ENCODE measurements at regions not wholly inside any gene's neighbourhood (a gene's known extent, or its start where the extent isn't known, plus 50 kb on each side); places are given as distances from the start of the nearest gene placed in this dataset.

DNA sequence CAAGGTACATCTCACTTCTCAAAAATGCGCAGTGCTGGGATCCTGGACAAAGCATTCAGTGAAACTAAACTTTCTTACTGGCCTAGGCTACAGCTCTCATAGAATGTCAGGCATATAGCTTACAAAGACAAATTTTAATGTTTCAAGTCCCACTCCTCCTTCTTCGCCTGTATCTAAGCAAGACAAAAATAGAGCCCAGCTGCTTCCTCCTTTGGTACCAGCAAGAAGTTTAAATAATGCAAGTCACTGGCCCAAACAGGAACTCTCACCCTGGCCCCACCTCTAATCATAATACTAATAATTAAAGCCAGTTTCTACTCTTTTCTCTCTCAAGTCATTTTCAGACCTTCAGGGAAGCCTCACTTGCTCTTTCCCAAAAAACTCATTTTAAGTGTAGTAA, 1267.9 kb downstream of the MRPL39 start:
- no peaks in the 10 kb centered on the region for H4K20me1 ChIP-seq (ENCODE audit: insufficient read depth, low read length)
- no peak overlapping the region for H3K27ac ChIP-seq (ENCODE audit: low read length)
- H3K27me3 ChIP-seq (ENCODE audit: insufficient read depth, low read length, poor library complexity) = no peaks in the 10 kb centered on the region
- no peaks in the 10 kb centered on the region for H3K36me3 ChIP-seq (ENCODE audit: insufficient read depth, low read length)
- ATAC-seq (ENCODE audit: insufficient read depth, low read depth) (no peak), DNase-seq (no peak)
- H2AFZ ChIP-seq (ENCODE audit: low read depth, low read length) = no peak overlapping the region
- no peaks in the 10 kb centered on the region for H3K9me3 ChIP-seq (ENCODE audit: insufficient read depth, low read length, severe bottlenecking)
- TF ChIP-seq, protein P1, sequence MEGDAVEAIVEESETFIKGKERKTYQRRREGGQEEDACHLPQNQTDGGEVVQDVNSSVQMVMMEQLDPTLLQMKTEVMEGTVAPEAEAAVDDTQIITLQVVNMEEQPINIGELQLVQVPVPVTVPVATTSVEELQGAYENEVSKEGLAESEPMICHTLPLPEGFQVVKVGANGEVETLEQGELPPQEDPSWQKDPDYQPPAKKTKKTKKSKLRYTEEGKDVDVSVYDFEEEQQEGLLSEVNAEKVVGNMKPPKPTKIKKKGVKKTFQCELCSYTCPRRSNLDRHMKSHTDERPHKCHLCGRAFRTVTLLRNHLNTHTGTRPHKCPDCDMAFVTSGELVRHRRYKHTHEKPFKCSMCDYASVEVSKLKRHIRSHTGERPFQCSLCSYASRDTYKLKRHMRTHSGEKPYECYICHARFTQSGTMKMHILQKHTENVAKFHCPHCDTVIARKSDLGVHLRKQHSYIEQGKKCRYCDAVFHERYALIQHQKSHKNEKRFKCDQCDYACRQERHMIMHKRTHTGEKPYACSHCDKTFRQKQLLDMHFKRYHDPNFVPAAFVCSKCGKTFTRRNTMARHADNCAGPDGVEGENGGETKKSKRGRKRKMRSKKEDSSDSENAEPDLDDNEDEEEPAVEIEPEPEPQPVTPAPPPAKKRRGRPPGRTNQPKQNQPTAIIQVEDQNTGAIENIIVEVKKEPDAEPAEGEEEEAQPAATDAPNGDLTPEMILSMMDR (IDR thresholded peaks at IDR 0.05; ENCODE audit: borderline replicate concordance, extremely low read depth, low read length, poor library complexity, severe bottlenecking) = no peak
- TF ChIP-seq EZH2 (IDR thresholded peaks at IDR 0.05; ENCODE audit: borderline replicate concordance, low read depth, low read length, severe bottlenecking) = no peak
- H3K9ac ChIP-seq (ENCODE audit: low read depth, low read length) = no peak overlapping the region
- H3K4me1 ChIP-seq (ENCODE audit: insufficient read depth, low read length) = no peaks in the 10 kb centered on the region
- no peak overlapping the region for H3K4me2 ChIP-seq (ENCODE audit: insufficient read depth, low read length)
- H3K79me2 ChIP-seq (ENCODE audit: insufficient read depth, low read length) = no peaks in the 10 kb centered on the region
- H3K4me3 ChIP-seq (ENCODE audit: low read depth in 1 of 2, low read length in 2 of 2) = no peak overlapping the region

DNA sequence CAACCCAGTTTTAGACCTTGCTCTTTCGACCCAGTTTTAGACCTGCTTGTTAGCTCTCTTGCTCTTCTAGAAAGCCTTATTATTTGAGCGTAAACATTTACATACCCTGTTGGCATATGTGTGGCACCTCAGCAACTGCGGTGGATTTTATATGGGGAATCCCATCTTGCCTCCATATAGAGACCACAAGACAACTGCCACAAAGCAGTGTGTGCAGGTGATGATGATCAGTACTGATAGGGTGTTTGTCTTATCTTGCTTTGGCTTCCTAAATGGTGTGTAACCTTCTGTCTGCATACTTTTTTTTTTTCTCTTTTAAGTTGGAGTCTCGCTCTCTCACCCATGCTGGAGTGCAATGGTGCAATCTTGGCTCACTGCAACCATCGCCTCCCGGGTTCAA, 1270.8 kb downstream of the MRPL39 start:
- no peaks in the 10 kb centered on the region for H3K36me3 ChIP-seq (ENCODE audit: insufficient read depth, low read length)
- H2AFZ ChIP-seq (ENCODE audit: low read depth, low read length) = no peak overlapping the region
- no peaks in the 10 kb centered on the region for H3K4me1 ChIP-seq (ENCODE audit: insufficient read depth, low read length)
- no peaks in the 10 kb centered on the region for H3K27me3 ChIP-seq (ENCODE audit: insufficient read depth, low read length, poor library complexity)
- no peak for TF ChIP-seq EZH2 (IDR thresholded peaks at IDR 0.05; ENCODE audit: borderline replicate concordance, low read depth, low read length, severe bottlenecking)
- TF ChIP-seq, protein P1 (IDR thresholded peaks at IDR 0.05; ENCODE audit: borderline replicate concordance, extremely low read depth, low read length, poor library complexity, severe bottlenecking) = no peak
- H3K9ac ChIP-seq (ENCODE audit: low read depth, low read length) = no peak overlapping the region
- no peaks in the 10 kb centered on the region for H3K9me3 ChIP-seq (ENCODE audit: insufficient read depth, low read length, severe bottlenecking)
- H3K79me2 ChIP-seq (ENCODE audit: insufficient read depth, low read length) = no peaks in the 10 kb centered on the region
- H3K4me3 ChIP-seq (ENCODE audit: low read depth in 1 of 2, low read length in 2 of 2) = no peak overlapping the region
- no peak for DNase-seq
- no peak for ATAC-seq (ENCODE audit: insufficient read depth, low read depth)
- H3K27ac ChIP-seq (ENCODE audit: low read length) = no peak overlapping the region
- H4K20me1 ChIP-seq (ENCODE audit: insufficient read depth, low read length) = no peaks in the 10 kb centered on the region
- no peak overlapping the region for H3K4me2 ChIP-seq (ENCODE audit: insufficient read depth, low read length)

DNA sequence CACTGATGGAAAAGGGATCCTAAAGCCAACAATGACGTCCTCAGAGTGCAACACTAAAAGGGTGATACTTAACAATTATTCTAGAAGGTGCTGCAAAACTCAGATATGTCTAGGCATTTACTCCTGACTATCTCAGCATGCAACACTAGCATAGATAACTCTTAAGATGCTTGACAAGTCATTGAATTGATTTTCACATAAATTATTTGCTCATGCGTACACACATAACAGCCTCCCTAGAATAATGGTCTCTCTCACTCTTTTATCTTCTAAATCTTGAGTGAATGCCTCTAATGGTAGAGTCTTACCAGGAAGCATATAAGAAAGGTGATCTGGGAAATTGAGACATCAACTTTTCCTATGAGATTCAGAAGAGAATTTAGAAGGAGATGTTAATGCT, 1283.7 kb downstream of the MRPL39 start:
- Histone ChIP-seq H3K27ac (ENCODE audit: low read length) (no peak overlapping the region), H3K27me3 (ENCODE audit: insufficient read depth, low read length, poor library complexity) (no peaks in the 10 kb centered on the region), H3K36me3 (ENCODE audit: insufficient read depth, low read length) (no peaks in the 10 kb centered on the region), H3K9ac (ENCODE audit: low read depth, low read length) (no peak overlapping the region), H3K4me3 (ENCODE audit: low read depth in 1 of 2, low read length in 2 of 2) (no peak overlapping the region), H4K20me1 (ENCODE audit: insufficient read depth, low read length) (no peaks in the 10 kb centered on the region), H3K9me3 (ENCODE audit: insufficient read depth, low read length, severe bottlenecking) (no peaks in the 10 kb centered on the region), H3K4me1 (ENCODE audit: insufficient read depth, low read length) (no peaks in the 10 kb centered on the region), H3K4me2 (ENCODE audit: insufficient read depth, low read length) (no peak overlapping the region), H3K79me2 (ENCODE audit: insufficient read depth, low read length) (no peaks in the 10 kb centered on the region), H2AFZ (ENCODE audit: low read depth, low read length) (no peak overlapping the region)
- no peak for ATAC-seq (ENCODE audit: insufficient read depth, low read depth)
- TF ChIP-seq, protein P1 (IDR thresholded peaks at IDR 0.05; ENCODE audit: borderline replicate concordance, extremely low read depth, low read length, poor library complexity, severe bottlenecking) = no peak
- TF ChIP-seq EZH2 (IDR thresholded peaks at IDR 0.05; ENCODE audit: borderline replicate concordance, low read depth, low read length, severe bottlenecking) = no peak
- DNase-seq = no peak

All from DND-41 (cell line).